HG02870 (cell line): ENCODE measurements at regions not wholly inside any gene's neighbourhood (a gene's known extent, or its start where the extent isn't known, plus 50 kb on each side); places are given as distances from the start of the nearest gene placed in this dataset.

ENCODE experiments used
- ATAC-seq: cut with Tn5 transposase; IDR thresholded peaks from one replicate; pipeline ENCODE4 v1.9.1; 2021; ENCODE audit warnings: mild to moderate bottlenecking, moderate library complexity; ENCODE audit not compliant: unreplicated experiment

GRCh38 chr11:32003335-32003734, 87.5 kb upstream of the RCN1 start:
- no peak for ATAC-seq

- ATAC-seq = no peak
Observed at GRCh38 chr11:32002311-32002710, 88.6 kb upstream of the RCN1 start.

- no peak for ATAC-seq
Observed at GRCh38 chr11:31997955-31998354, 92.9 kb upstream of the RCN1 start.

GRCh38 chr11:31996159-31996881, 94.6 kb upstream of the RCN1 start:
- ATAC-seq = no peak

GRCh38 chr11:31995525-31996094, 95.3 kb upstream of the RCN1 start:
- ATAC-seq = peak; percentile 75

- peak; percentile 14 for ATAC-seq
Observed at GRCh38 chr11:31995032-31995431, 95.8 kb upstream of the RCN1 start.

- ATAC-seq = no peak
Observed at GRCh38 chr11:31987118-31988005, 103.5 kb upstream of the RCN1 start.

GRCh38 chr11:31986201-31986889, 104.5 kb upstream of the RCN1 start:
- no peak for ATAC-seq

GRCh38 chr11:31981457-31981856, 109.4 kb upstream of the RCN1 start:
- no peak for ATAC-seq

- ATAC-seq = no peak
Observed at GRCh38 chr11:31977343-31977742, 113.5 kb upstream of the RCN1 start.

- ATAC-seq = no peak
Observed at GRCh38 chr11:31974366-31975136, 116.3 kb upstream of the RCN1 start.

- ATAC-seq = no peak
Observed at GRCh38 chr11:31973172-31973571, 117.7 kb upstream of the RCN1 start.

GRCh38 chr11:31972623-31973022, 118.3 kb upstream of the RCN1 start:
- ATAC-seq = no peak

- ATAC-seq = no peak
Observed at GRCh38 chr11:31969359-31969702, 121.5 kb upstream of the RCN1 start.

GRCh38 chr11:31968461-31969358, 122.2 kb upstream of the RCN1 start:
- no peak for ATAC-seq

- ATAC-seq = no peak
Observed at GRCh38 chr11:31967404-31968130, 123.3 kb upstream of the RCN1 start.

- no peak for ATAC-seq
Observed at GRCh38 chr11:31966846-31967245, 124.0 kb upstream of the RCN1 start.

GRCh38 chr11:31964181-31964580, 126.7 kb upstream of the RCN1 start:
- ATAC-seq = no peak

GRCh38 chr11:31960126-31960525, 130.7 kb upstream of the RCN1 start:
- no peak for ATAC-seq
